H1 (cell line): ENCODE measurements at regions not wholly inside any gene's neighbourhood (a gene's known extent, or its start where the extent isn't known, plus 50 kb on each side); places are given as distances from the start of the nearest gene placed in this dataset.

ENCODE experiments used
- CTCF ChIA-PET: fragments of 300-600 bp; sonication (Branson Sonifier 250); formaldehyde crosslinking; loops from one replicate; lab custom pipeline; 2021; ENCODE audit not compliant: partially characterized antibody; lab: Charles Lee
- POLR2A ChIA-PET: fragments of 300-600 bp; sonication (Branson Sonifier 250); formaldehyde crosslinking; loops from one replicate; lab custom pipeline; 2021; ENCODE audit warnings: inconsistent platforms; ENCODE audit not compliant: partially characterized antibody; lab: Charles Lee
- DNase-seq, 2 experiments: peaks; one replicate each; pipeline versions ENCODE4 v3.0.0 to v3.0.0-alpha.2; 2010 to 2022; ENCODE audit warnings: low spot score in 2 of 2, low read depth in 1 of 2, mixed read lengths in 1 of 2
- FAIRE-seq: peaks from 2 replicates; lab custom pipeline; 2011; peaks lifted over from hg19 to GRCh38; lab: Jason Lieb, UNC
- H2AFZ ChIP-seq: 2 replicates; pipeline ENCODE4 v1.8.1; 2012; ENCODE audit warnings: low read length, inconsistent platforms
- H2AK5ac ChIP-seq: 2 replicates; pipeline ENCODE4 v1.6.1; 2013; ENCODE audit warnings: low read depth, low read length
- H2BK120ac ChIP-seq: replicated peaks from 2 replicates; pipeline ENCODE3; 2013; ENCODE audit warnings: low read depth, low read length, inconsistent platforms
- H2BK12ac ChIP-seq: 2 replicates; pipeline ENCODE4 v1.6.1; 2013; ENCODE audit warnings: low read depth, low read length
- H2BK15ac ChIP-seq: 2 replicates; pipeline ENCODE4 v1.6.1; 2013; ENCODE audit warnings: low read length
- H2BK20ac ChIP-seq: 2 replicates; pipeline ENCODE4 v1.6.1; 2013; ENCODE audit warnings: low read length
- H2BK5ac ChIP-seq: 2 replicates; pipeline ENCODE4 v1.6.1; 2013; ENCODE audit warnings: low read depth, low read length
- H3K14ac ChIP-seq: 2 replicates; pipeline ENCODE4 v1.6.1; 2013; ENCODE audit warnings: inconsistent platforms; ENCODE audit not compliant: insufficient read length
- H3K18ac ChIP-seq: 2 replicates; pipeline ENCODE4 v1.6.1; 2013; ENCODE audit warnings: low read length; ENCODE audit errors: extremely low read depth
- H3K23ac ChIP-seq: 2 replicates; pipeline ENCODE4 v1.6.1; 2013; ENCODE audit warnings: inconsistent platforms; ENCODE audit not compliant: insufficient read length
- H3K23me2 ChIP-seq: 2 replicates; pipeline ENCODE4 v1.6.1; 2013; ENCODE audit warnings: low read depth, low read length
- H3K27ac ChIP-seq: 2 replicates; pipeline ENCODE4 v1.6.1; 2011; ENCODE audit warnings: low read depth, low read length, inconsistent platforms
- H3K27me3 ChIP-seq, 4 experiments: replicated peaks in 1 of 4; 1 replicate in 1 of 4; 2 replicates in 3 of 4; pipeline versions ENCODE4 v1.6.1 to v1.8.1; 2011 to 2013; ENCODE audit warnings: low read length in 3 of 4, mild to moderate bottlenecking in 3 of 4, inconsistent platforms in 2 of 4, mixed read lengths in 2 of 4, moderate library complexity in 1 of 4; ENCODE audit not compliant: control insufficient read depth in 3 of 4, insufficient read depth in 3 of 4; ENCODE audit errors: extremely low read depth in 1 of 4
- H3K36me3 ChIP-seq, 4 experiments: 2 replicates each; pipeline versions ENCODE4 v1.6.1 to v1.8.1; 2011 to 2013; ENCODE audit warnings: mild to moderate bottlenecking in 4 of 4, low read length in 3 of 4, moderate library complexity in 2 of 4, control low read depth in 1 of 4, inconsistent platforms in 1 of 4; ENCODE audit not compliant: insufficient read depth in 4 of 4, control insufficient read depth in 2 of 4
- H3K4ac ChIP-seq: replicated peaks from 2 replicates; pipeline ENCODE3; 2013; ENCODE audit warnings: low read length, low read depth, mixed read lengths, inconsistent platforms; ENCODE audit not compliant: insufficient read length
- H3K4me1 ChIP-seq, 4 experiments: replicated peaks in 1 of 4; 1 replicate in 1 of 4; 2 replicates in 3 of 4; pipeline versions ENCODE4 v1.6.1 to v1.8.1; 2011 to 2013; ENCODE audit warnings: low read length in 3 of 4, inconsistent platforms in 2 of 4, mixed read lengths in 1 of 4; ENCODE audit not compliant: insufficient read depth in 4 of 4, control insufficient read depth in 3 of 4
- H3K4me2 ChIP-seq, 2 experiments: 2 replicates each; pipeline versions ENCODE4 v1.6.1 to v1.8.1; 2011 to 2013; ENCODE audit warnings: low read depth in 2 of 2, low read length in 2 of 2, control low read depth in 1 of 2, inconsistent platforms in 1 of 2, mild to moderate bottlenecking in 1 of 2; ENCODE audit not compliant: insufficient read depth in 1 of 2
- H3K4me3 ChIP-seq, 4 experiments: fragments of 200-600, 300-600 bp in 1 of 4; sonication (generic), shearing (Covaris generic), sonication (Bioruptor Twin) in 1 of 4; 2 replicates each; pipeline versions ENCODE4 v1.5.1 to v1.8.1; 2011 to 2016; ENCODE audit warnings: low read length in 4 of 4, low read depth in 3 of 4, control low read depth in 2 of 4, inconsistent platforms in 2 of 4, mild to moderate bottlenecking in 2 of 4, mixed read lengths in 1 of 4, moderate library complexity in 1 of 4; ENCODE audit not compliant: insufficient read depth in 2 of 4; ENCODE audit errors: extremely low read depth in 1 of 4
- H3K56ac ChIP-seq: replicated peaks from 2 replicates; pipeline ENCODE3; 2013; ENCODE audit warnings: low read depth, mild to moderate bottlenecking, mixed read lengths, low read length, inconsistent platforms; ENCODE audit not compliant: insufficient read length
- H3K79me1 ChIP-seq: 2 replicates; pipeline ENCODE4 v1.6.1; 2013; ENCODE audit warnings: low read depth, low read length, control low read depth
- H3K79me2 ChIP-seq, 2 experiments: 2 replicates each; pipeline versions ENCODE4 v1.6.1 to v1.8.1; 2012 to 2013; ENCODE audit warnings: low read length in 2 of 2, mild to moderate bottlenecking in 2 of 2, inconsistent platforms in 1 of 2; ENCODE audit not compliant: insufficient read depth in 2 of 2, control insufficient read depth in 1 of 2
- H3K9ac ChIP-seq, 4 experiments: replicated peaks in 1 of 4; 1 replicate in 1 of 4; 2 replicates in 3 of 4; pipeline versions ENCODE4 v1.6.1 to v1.8.1; 2011 to 2013; ENCODE audit warnings: low read depth in 3 of 4, low read length in 3 of 4, control low read depth in 2 of 4, mild to moderate bottlenecking in 2 of 4, moderate library complexity in 2 of 4, inconsistent platforms in 1 of 4; ENCODE audit errors: extremely low read depth in 1 of 4
- H3K9me3 ChIP-seq, 2 experiments: 2 replicates each; pipeline versions ENCODE4 v1.6.1 to v1.8.1; 2012 to 2013; ENCODE audit warnings: mild to moderate bottlenecking in 2 of 2, moderate library complexity in 2 of 2, control low read depth in 1 of 2, inconsistent platforms in 1 of 2, low read depth in 1 of 2, low read length in 1 of 2, mixed read lengths in 1 of 2; ENCODE audit not compliant: insufficient read depth in 2 of 2
- H4K20me1 ChIP-seq, 2 experiments: replicated peaks in 1 of 2; 2 replicates each; pipeline versions ENCODE3 to v1.8.1; 2011 to 2013; ENCODE audit warnings: inconsistent platforms in 2 of 2, low read length in 2 of 2, mild to moderate bottlenecking in 1 of 2; ENCODE audit not compliant: insufficient read depth in 2 of 2, control insufficient read depth in 1 of 2
- H4K5ac ChIP-seq: 2 replicates; pipeline ENCODE4 v1.6.1; 2013; ENCODE audit warnings: low read length, low read depth, mixed read lengths, inconsistent platforms; ENCODE audit not compliant: insufficient read length
- H4K8ac ChIP-seq: 2 replicates; pipeline ENCODE4 v1.8.0; 2013; ENCODE audit warnings: mild to moderate bottlenecking, moderate library complexity, low read length, inconsistent platforms; ENCODE audit not compliant: insufficient read depth; ENCODE audit errors: extremely low read depth
- H4K91ac ChIP-seq: replicated peaks from 2 replicates; pipeline ENCODE3; 2013; ENCODE audit warnings: low read length, mixed read lengths, inconsistent platforms; ENCODE audit not compliant: insufficient read length
- ATF2 ChIP-seq: IDR thresholded peaks from 2 replicates; pipeline ENCODE4 v1.6.1; 2012; ENCODE audit warnings: low read length, inconsistent platforms
- ATF3 ChIP-seq: IDR thresholded peaks from 2 replicates; pipeline ENCODE4 v1.6.1; 2011; ENCODE audit warnings: low read depth, mild to moderate bottlenecking, low read length; ENCODE audit not compliant: insufficient read depth
- EZH2 ChIP-seq: fragments of 200-600 bp; sonication (generic); IDR thresholded peaks from 2 replicates; pipeline ENCODE4 v1.7.1; 2012; ENCODE audit warnings: low read depth, mild to moderate bottlenecking, moderate library complexity, low read length, inconsistent platforms; ENCODE audit not compliant: severe bottlenecking
- JUN ChIP-seq: IDR thresholded peaks from 2 replicates; pipeline ENCODE4 v1.6.1; 2011; ENCODE audit warnings: low read depth, mild to moderate bottlenecking, improper control_type of control experiment, low read length
- JUND ChIP-seq: IDR thresholded peaks from 2 replicates; pipeline ENCODE4 v1.6.1; 2011; ENCODE audit warnings: mild to moderate bottlenecking, improper control_type of control experiment, low read length
- KDM4A ChIP-seq: IDR thresholded peaks from one replicate; pipeline ENCODE4 v1.7.1; 2012; ENCODE audit warnings: low read depth, mild to moderate bottlenecking, moderate library complexity, low read length, inconsistent platforms; ENCODE audit not compliant: severe bottlenecking
- MAFK ChIP-seq: IDR thresholded peaks from 2 replicates; pipeline ENCODE4 v1.6.1; 2012; ENCODE audit warnings: low read depth, mild to moderate bottlenecking, improper control_type of control experiment, low read length
- RAD21 ChIP-seq, 2 experiments: IDR thresholded peaks in 1 of 2; conservative IDR thresholded peaks in 1 of 2; 2 replicates each; pipeline ENCODE4 v1.6.1; 2011; ENCODE audit warnings: low read depth in 2 of 2, low read length in 2 of 2, improper control_type of control experiment in 1 of 2, inconsistent platforms in 1 of 2, mild to moderate bottlenecking in 1 of 2, moderate library complexity in 1 of 2
- SIRT6 ChIP-seq: IDR thresholded peaks from one replicate; pipeline ENCODE4 v1.7.1; 2012; ENCODE audit warnings: low read length, inconsistent platforms
- SP1 ChIP-seq: IDR thresholded peaks from 2 replicates; pipeline ENCODE4 v1.6.1; 2011; ENCODE audit warnings: low read depth, low read length
- TAF7 ChIP-seq: optimal IDR thresholded peaks from 2 replicates; pipeline ENCODE3; 2011; ENCODE audit warnings: low read depth, mild to moderate bottlenecking, inconsistent platforms, low read length, moderate library complexity, borderline replicate concordance
- YY1 ChIP-seq: IDR thresholded peaks from 2 replicates; pipeline ENCODE4 v1.6.1; 2011; ENCODE audit warnings: low read depth, mild to moderate bottlenecking, low read length
- WGBS, 2 experiments: shearing (Covaris generic) in 1 of 2; methylation state at CpG; one replicate each; pipeline versions ENCODE4 v1.1.6 to v1.1.7; 2013 to 2015; ENCODE audit warnings: low lambda C conversion rate in 2 of 2, mixed read lengths in 2 of 2, inconsistent platforms in 1 of 2, low coverage in 1 of 2, missing lambda C conversion rate in 1 of 2; ENCODE audit not compliant: insufficient replicate concordance in 2 of 2, insufficient coverage in 1 of 2, insufficient read length in 1 of 2; ENCODE audit errors: extremely low coverage in 1 of 2, missing lambda C conversion rate in 1 of 2; 5-methylcytosine and 5-hydroxymethylcytosine counted together

- Histone ChIP-seq H3K23me2 (no peaks in the 10 kb centered on the region), H3K4me3 (no peak overlapping the region), H2BK12ac (no peak overlapping the region), H3K79me2 (peaks cover 0 to 8% of the 10 kb centered on the region in 2 experiments; a peak in 1 of 4 replicates), H3K27ac (no peak overlapping the region), H3K4me2 (no peak overlapping the region), H2AK5ac (no peak overlapping the region), H3K36me3 (peaks cover 9 to 77% (median 37%) of the 10 kb centered on the region in 4 experiments), H4K5ac (no peak overlapping the region), H2BK20ac (no peak overlapping the region), H3K18ac (no peak overlapping the region), H3K14ac (no peak overlapping the region), H3K79me1 (no peaks in the 10 kb centered on the region), H2BK120ac (no peak overlapping the region), H3K23ac (no peak overlapping the region), H4K8ac (no peak overlapping the region), H3K9me3 (no peaks in the 10 kb centered on the region; a peak in 1 of 4 replicates), H2BK15ac (no peak overlapping the region), H2AFZ (no peak overlapping the region), H4K91ac (no peak overlapping the region), H3K9ac (no peak overlapping the region), H2BK5ac (no peak overlapping the region), H3K4ac (no peak overlapping the region), H3K27me3 (no peaks in the 10 kb centered on the region), H3K4me1 (no peaks in the 10 kb centered on the region), H4K20me1 (peaks cover 7 to 8% of the 10 kb centered on the region in 2 experiments), H3K56ac (no peak overlapping the region)
- FAIRE-seq (no peak), DNase-seq (no peak)
- ChIA-PET POLR2A (interaction anchor here (0.7 to 1.8 kb wide), 2 partner anchors 9 to 11 kb away, joined by 3 to 8 read pairs; no protein-coding TSS in a partner anchor), CTCF (no interaction called here)
- WGBS, 2 experiments, result 91% methylated on average over 2 of the region's 2 CpGs; no CpG with 5 or more reads in 1 of the 2 experiments
- TF ChIP-seq ATF2 (no peak), SIRT6 (no peak), RAD21 (IDR thresholded peaks at IDR 0.05 in 1 of 2, conservative IDR thresholded peaks at IDR 0.05 in 1 of 2; ENCODE audit: low read depth in 2 of 2, low read length in 2 of 2) (no peak), EZH2 (no peak), MAFK (no peak), YY1 (no peak), SP1 (no peak), ATF3 (no peak), JUND (no peak), KDM4A (no peak), TAF7 (no peak), JUN (no peak)
Measured at GRCh38 chr17:45631941-45632340, 141.4 kb upstream of the PLEKHM1 start.
